H9 (cell line): ENCODE measurements at regions not wholly inside any gene's neighbourhood (a gene's known extent, or its start where the extent isn't known, plus 50 kb on each side); places are given as distances from the start of the nearest gene placed in this dataset.

ENCODE experiments used
- DNase-seq: peaks from one replicate; pipeline ENCODE4 v3.0.0-alpha.2; 2017
- H2AFZ ChIP-seq: one replicate; pipeline ENCODE4 v1.6.1; 2013; ENCODE audit warnings: mild to moderate bottlenecking, low read length, control low read depth, moderate library complexity
- H2AK5ac ChIP-seq: 2 replicates; pipeline ENCODE4 v1.6.1; 2013; ENCODE audit warnings: low read length, control low read depth, mixed read lengths; ENCODE audit not compliant: insufficient read length
- H2BK120ac ChIP-seq: one replicate; pipeline ENCODE4 v1.6.1; 2013; ENCODE audit warnings: low read depth, mild to moderate bottlenecking, low read length, control low read depth, inconsistent platforms; ENCODE audit not compliant: poor library complexity, severe bottlenecking
- H2BK12ac ChIP-seq: 2 replicates; pipeline ENCODE4 v1.6.1; 2013; ENCODE audit warnings: low read length, control low read depth, mixed read lengths, low read depth; ENCODE audit not compliant: insufficient read length
- H2BK15ac ChIP-seq: 2 replicates; pipeline ENCODE4 v1.6.1; 2013; ENCODE audit warnings: low read depth, low read length, control low read depth
- H2BK20ac ChIP-seq: one replicate; pipeline ENCODE4 v1.6.1; 2013; ENCODE audit warnings: low read depth, mild to moderate bottlenecking, low read length, control low read depth, inconsistent platforms; ENCODE audit not compliant: poor library complexity, severe bottlenecking
- H2BK5ac ChIP-seq: 2 replicates; pipeline ENCODE4 v1.6.1; 2013; ENCODE audit warnings: low read length, control low read depth, mixed read lengths; ENCODE audit not compliant: insufficient read length
- H3K14ac ChIP-seq: 2 replicates; pipeline ENCODE4 v1.6.1; 2013; ENCODE audit warnings: low read length, control low read depth; ENCODE audit not compliant: insufficient read depth
- H3K18ac ChIP-seq: 2 replicates; pipeline ENCODE4 v1.6.1; 2013; ENCODE audit warnings: low read depth, mild to moderate bottlenecking, mixed read lengths, low read length, control low read depth; ENCODE audit not compliant: insufficient read length
- H3K23ac ChIP-seq: 2 replicates; pipeline ENCODE4 v1.6.1; 2013; ENCODE audit warnings: low read length, control low read depth, mixed read lengths, low read depth; ENCODE audit not compliant: insufficient read length
- H3K23me2 ChIP-seq: 2 replicates; pipeline ENCODE4 v1.6.1; 2013; ENCODE audit warnings: low read depth, mild to moderate bottlenecking, mixed read lengths, low read length, control low read depth; ENCODE audit not compliant: insufficient read length, poor library complexity, severe bottlenecking
- H3K27ac ChIP-seq: 2 replicates; pipeline ENCODE4 v1.5.1; 2013; ENCODE audit warnings: low read length, control low read depth, mixed read lengths, low read depth; ENCODE audit not compliant: insufficient read length
- H3K27me3 ChIP-seq: 2 replicates; pipeline ENCODE4 v1.6.1; 2013; ENCODE audit warnings: low read length, control low read depth, inconsistent platforms; ENCODE audit not compliant: insufficient read depth
- H3K4ac ChIP-seq: 2 replicates; pipeline ENCODE4 v1.6.1; 2013; ENCODE audit warnings: low read depth, mild to moderate bottlenecking, control low read depth, inconsistent platforms, low read length, moderate library complexity
- H3K4me1 ChIP-seq: 2 replicates; pipeline ENCODE4 v1.6.1; 2013; ENCODE audit warnings: low read length, control low read depth, inconsistent platforms; ENCODE audit not compliant: insufficient read depth
- H3K4me2 ChIP-seq: 2 replicates; pipeline ENCODE4 v1.6.1; 2013; ENCODE audit warnings: low read length, control low read depth, mixed read lengths; ENCODE audit not compliant: insufficient read length, insufficient read depth
- H3K56ac ChIP-seq: 2 replicates; pipeline ENCODE4 v1.6.1; 2013; ENCODE audit warnings: low read depth, mild to moderate bottlenecking, mixed read lengths, low read length, control low read depth; ENCODE audit not compliant: insufficient read length
- H3K79me1 ChIP-seq: 2 replicates; pipeline ENCODE4 v1.6.1; 2013; ENCODE audit warnings: low read depth, mild to moderate bottlenecking, moderate library complexity, low read length, control low read depth, inconsistent platforms; ENCODE audit not compliant: insufficient read depth, poor library complexity, severe bottlenecking
- H3K79me2 ChIP-seq: 2 replicates; pipeline ENCODE4 v1.6.1; 2013; ENCODE audit warnings: low read length, control low read depth, inconsistent platforms; ENCODE audit not compliant: insufficient read depth
- H3K9ac ChIP-seq: 2 replicates; pipeline ENCODE4 v1.6.1; 2013; ENCODE audit warnings: low read length, control low read depth, mixed read lengths; ENCODE audit not compliant: insufficient read length; ENCODE audit errors: extremely low read depth
- H3K9me3 ChIP-seq: one replicate; pipeline ENCODE4 v1.6.1; 2013; ENCODE audit warnings: low read depth, low read length, inconsistent platforms; ENCODE audit not compliant: control insufficient read depth
- H3T11ph ChIP-seq: one replicate; pipeline ENCODE4 v1.6.1; 2013; ENCODE audit warnings: mild to moderate bottlenecking, low read length, control low read depth, inconsistent platforms
- H4K20me1 ChIP-seq: one replicate; pipeline ENCODE4 v1.6.1; 2013; ENCODE audit not compliant: control insufficient read depth, insufficient read length, insufficient read depth
- H4K5ac ChIP-seq: 2 replicates; pipeline ENCODE4 v1.6.1; 2013; ENCODE audit warnings: low read depth, mild to moderate bottlenecking, mixed read lengths, low read length, control low read depth; ENCODE audit not compliant: insufficient read length
- H4K8ac ChIP-seq: replicated peaks from 2 replicates; pipeline ENCODE4 v1.6.1; 2013; ENCODE audit warnings: low read length, control low read depth, mixed read lengths, low read depth; ENCODE audit not compliant: insufficient read length
- H4K91ac ChIP-seq: 2 replicates; pipeline ENCODE4 v1.6.1; 2013; ENCODE audit warnings: low read depth, mild to moderate bottlenecking, moderate library complexity, mixed read lengths, low read length, control low read depth; ENCODE audit not compliant: insufficient read length
- H3K27ac Mint-ChIP-seq, 3 experiments: 2 replicates in 2 of 3; 3 replicates in 1 of 3; pipeline ENCODE4 v1.8.0; 2020 to 2021; ENCODE audit warnings: mixed read lengths in 3 of 3, mild to moderate bottlenecking in 1 of 3, moderate library complexity in 1 of 3
- H3K27me3 Mint-ChIP-seq: 2 replicates; pipeline ENCODE4 v1.8.0; 2021; ENCODE audit warnings: low read depth, mild to moderate bottlenecking, moderate library complexity, mixed read lengths
- H3K36me3 Mint-ChIP-seq, 3 experiments: 2 replicates in 2 of 3; 3 replicates in 1 of 3; pipeline ENCODE4 v1.8.0; 2020 to 2021; ENCODE audit warnings: low read depth in 3 of 3, mixed read lengths in 3 of 3; ENCODE audit not compliant: insufficient read depth in 1 of 3
- H3K4me1 Mint-ChIP-seq, 2 experiments: 2 replicates each; pipeline ENCODE4 v1.8.0; 2020; ENCODE audit warnings: mixed read lengths in 2 of 2
- H3K4me3 Mint-ChIP-seq, 2 experiments: 2 replicates in 1 of 2; 3 replicates in 1 of 2; pipeline ENCODE4 v1.8.0; 2020 to 2021; ENCODE audit warnings: mild to moderate bottlenecking in 2 of 2, mixed read lengths in 2 of 2, moderate library complexity in 1 of 2
- H3K9me3 Mint-ChIP-seq, 2 experiments: 2 replicates in 1 of 2; 3 replicates in 1 of 2; pipeline ENCODE4 v1.8.0; 2020; ENCODE audit warnings: mild to moderate bottlenecking in 2 of 2, mixed read lengths in 2 of 2, moderate library complexity in 1 of 2
- CTCF ChIP-seq: fragments of 200-600 bp; sonication (generic); conservative IDR thresholded peaks from 3 replicates; pipeline ENCODE4 v1.8.0; 2021; ENCODE audit warnings: antibody characterized with exemption, mild to moderate bottlenecking
- WGBS: extraction: QIAGEN DNeasy Blood & Tissue Kit; methylation state at CpG from one replicate; pipeline ENCODE4 v1.1.7; 2013; ENCODE audit warnings: missing lambda C conversion rate, low lambda C conversion rate, mixed read lengths; ENCODE audit not compliant: insufficient read length; ENCODE audit errors: extremely low coverage; 5-methylcytosine and 5-hydroxymethylcytosine counted together

- WGBS = 100% methylated on average over 2 of the region's 3 CpGs
- no peak for DNase-seq
Measured at GRCh38 chr15:95916568-95916967, 413.9 kb upstream of the NR2F2 start.

More at GRCh38 chr15:95916568-95916967, 413.9 kb upstream of the NR2F2 start:
- Histone ChIP-seq H3K4me1 (peaks cover 10% of the 10 kb centered on the region; the same call in 1 of the 2 replicates), H2AK5ac (no peak overlapping the region), H4K8ac (no peak overlapping the region), H3T11ph (no peak overlapping the region), H3K27ac (no peak overlapping the region), H3K14ac (no peak overlapping the region), H3K4me2 (no peak overlapping the region), H2BK12ac (no peak overlapping the region), H3K56ac (no peak overlapping the region), H3K23me2 (no peaks in the 10 kb centered on the region), H3K79me2 (no peaks in the 10 kb centered on the region), H2BK15ac (no peak overlapping the region), H2BK5ac (no peak overlapping the region), H2BK120ac (no peak overlapping the region), H3K27me3 (peaks cover 6% of the 10 kb centered on the region; the same call in 1 of the 2 replicates), H3K18ac (no peak overlapping the region), H3K9me3 (no peaks in the 10 kb centered on the region), H4K20me1 (no peaks in the 10 kb centered on the region), H3K23ac (no peak overlapping the region), H2AFZ (no peak overlapping the region), H3K4ac (no peak overlapping the region), H2BK20ac (no peak overlapping the region), H3K9ac (no peak overlapping the region), H4K91ac (no peak overlapping the region), H4K5ac (no peak overlapping the region), H3K79me1 (no peaks in the 10 kb centered on the region)
- Mint-ChIP-seq H3K36me3 (no peaks in the 10 kb centered on the region), H3K4me3 (no peak overlapping the region), H3K9me3 (no peaks in the 10 kb centered on the region), H3K27me3 (peaks cover 46% of the 10 kb centered on the region), H3K27ac (no peak overlapping the region), H3K4me1 (peaks cover 12% of the 10 kb centered on the region in 2 experiments)
- no peak for TF ChIP-seq CTCF
